Activated T-helper 1 cell treated with anti-CD3 and anti-CD28 coated beads, Interleukin-12 subunit alpha, Interleukin-12 subunit beta, Interleukin-2, Interleukin-4 antibody, amounts not matched to agents 30 ng/mL and 10 ng/mL and 1 ng/mL, durations not matched to agents 14 hours and 24 hours and 36 hours (primary cell): ENCODE measurements at regions not wholly inside any gene's neighbourhood (a gene's known extent, or its start where the extent isn't known, plus 50 kb on each side); places are given as distances from the start of the nearest gene placed in this dataset.

Experiments used
- DNase-seq: peaks from one replicate; pipeline ENCODE4 v3.0.0; 2021; ENCODE audit warnings: low spot score
- H3K27ac Mint-ChIP-seq: one replicate; pipeline ENCODE4 v1.8.0; 2021; ENCODE audit warnings: mild to moderate bottlenecking, mixed read lengths
- H3K27me3 Mint-ChIP-seq: one replicate; pipeline ENCODE4 v1.8.0; 2022; ENCODE audit warnings: mild to moderate bottlenecking, moderate library complexity, mixed read lengths; ENCODE audit not compliant: insufficient read depth
- H3K36me3 Mint-ChIP-seq: one replicate; pipeline ENCODE4 v1.8.0; 2021; ENCODE audit warnings: low read depth, mixed read lengths
- H3K4me1 Mint-ChIP-seq: one replicate; pipeline ENCODE4 v1.8.0; 2021; ENCODE audit warnings: low read depth, mixed read lengths
- H3K4me3 Mint-ChIP-seq: one replicate; pipeline ENCODE4 v1.8.0; 2021; ENCODE audit warnings: mild to moderate bottlenecking, moderate library complexity, mixed read lengths
- H3K9me3 Mint-ChIP-seq: one replicate; pipeline ENCODE4 v1.8.0; 2021; ENCODE audit warnings: mixed read lengths
- intact Hi-C: fragments of 100-400 bp; cut with micrococcal nuclease; formaldehyde crosslinking; loops from one replicate; pipeline ENCODE4 v1.15.1; 2024

DNA sequence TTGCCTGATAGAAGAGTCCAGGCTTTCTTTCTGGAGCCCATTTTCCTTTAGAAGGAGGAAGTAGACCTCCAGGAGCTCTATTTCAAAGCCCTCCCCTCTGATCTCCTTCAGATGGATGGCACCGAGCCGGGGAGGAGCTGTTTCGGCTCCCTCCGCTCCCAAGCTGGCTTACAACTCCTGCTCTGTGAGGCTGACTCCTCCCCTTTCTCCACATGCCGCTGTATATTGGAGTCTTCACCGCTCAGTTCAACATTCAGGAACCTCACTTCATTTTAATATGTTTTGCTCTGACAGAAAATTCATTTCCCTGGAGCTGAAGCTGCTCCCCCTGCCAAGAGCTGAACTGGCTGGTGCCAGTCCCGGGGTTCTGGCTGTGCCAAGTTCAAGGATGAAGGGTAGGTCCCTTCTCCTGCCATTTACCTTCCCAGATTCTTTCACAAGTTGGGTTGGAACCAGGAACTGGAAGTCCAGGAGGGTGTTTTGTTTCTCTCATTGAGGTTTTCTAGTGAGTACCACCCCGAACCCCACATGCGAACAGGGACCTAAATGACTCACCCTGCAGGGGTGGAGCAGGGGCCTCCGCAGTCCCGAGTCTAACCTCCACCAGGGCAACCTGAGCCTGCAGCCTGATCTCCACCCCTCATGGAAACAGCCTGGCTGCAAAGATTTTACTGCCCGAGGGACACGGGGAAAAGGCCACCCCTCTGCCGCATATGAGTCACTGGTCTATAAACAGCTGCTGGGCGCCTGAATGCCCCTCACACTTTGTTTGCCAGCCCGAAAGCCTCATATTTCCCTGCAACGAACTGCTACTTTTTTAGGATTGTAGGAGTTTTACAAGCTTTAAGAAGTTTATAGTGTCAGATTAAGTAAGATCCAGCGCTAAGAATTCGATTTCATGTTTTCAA lies 68.6 kb upstream of the FOXA2 start:
- H3K4me3 Mint-ChIP-seq, result no peak overlapping the region
- H3K9me3 Mint-ChIP-seq, result no peaks in the 10 kb centered on the region
- no peaks in the 10 kb centered on the region for H3K36me3 Mint-ChIP-seq
- no peaks in the 10 kb centered on the region for H3K4me1 Mint-ChIP-seq
- DNase-seq, result no peak
- intact Hi-C loops, result no loop called here
- no peak overlapping the region for H3K27ac Mint-ChIP-seq
- no peaks in the 10 kb centered on the region for H3K27me3 Mint-ChIP-seq

DNA sequence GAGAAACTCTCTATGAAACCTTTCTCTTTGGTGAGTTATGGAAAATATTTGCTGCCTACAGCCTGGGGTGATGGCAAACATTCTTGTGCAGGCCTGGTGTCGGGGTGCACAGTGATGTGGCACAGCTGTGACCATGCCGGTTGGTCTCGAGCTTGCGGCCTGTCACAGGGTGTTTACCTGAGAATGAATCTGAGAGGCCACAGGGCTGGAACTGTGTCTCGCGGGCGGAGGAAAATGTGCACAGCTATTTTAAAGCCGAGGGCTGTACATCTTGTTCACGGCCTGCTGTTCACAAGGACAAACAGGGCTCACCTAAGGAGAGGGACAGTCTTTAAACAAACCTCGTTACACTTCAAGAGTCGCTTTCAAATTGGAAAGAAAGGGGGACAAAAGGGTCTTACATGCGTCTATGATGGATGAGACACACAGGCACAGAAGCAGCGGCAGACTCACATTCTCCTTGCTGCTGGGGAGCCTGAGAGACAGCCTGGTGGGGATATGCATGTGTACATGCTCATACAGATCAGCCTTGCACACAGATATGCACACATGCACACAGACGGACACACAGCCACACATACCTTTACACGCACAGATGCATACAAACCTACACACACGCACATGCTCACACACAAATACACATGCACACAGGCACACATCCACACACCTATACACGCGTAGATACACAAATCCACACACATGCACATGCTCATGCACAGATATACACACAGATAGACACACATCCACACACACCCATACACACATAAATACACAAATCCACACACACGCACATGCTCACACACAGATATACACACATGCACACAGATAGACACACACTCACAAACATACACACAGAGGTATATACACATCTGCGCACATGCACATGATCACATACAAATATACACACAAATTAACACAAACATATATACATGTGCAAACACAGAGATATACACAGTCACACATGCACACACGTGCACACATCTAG lies 69.6 kb upstream of the FOXA2 start:
- H3K9me3 Mint-ChIP-seq, result no peaks in the 10 kb centered on the region
- no peak overlapping the region for H3K27ac Mint-ChIP-seq
- no peak for DNase-seq
- intact Hi-C loops, result no loop called here
- H3K4me1 Mint-ChIP-seq, result no peaks in the 10 kb centered on the region
- H3K36me3 Mint-ChIP-seq, result no peaks in the 10 kb centered on the region
- no peaks in the 10 kb centered on the region for H3K27me3 Mint-ChIP-seq
- H3K4me3 Mint-ChIP-seq, result no peak overlapping the region

DNA sequence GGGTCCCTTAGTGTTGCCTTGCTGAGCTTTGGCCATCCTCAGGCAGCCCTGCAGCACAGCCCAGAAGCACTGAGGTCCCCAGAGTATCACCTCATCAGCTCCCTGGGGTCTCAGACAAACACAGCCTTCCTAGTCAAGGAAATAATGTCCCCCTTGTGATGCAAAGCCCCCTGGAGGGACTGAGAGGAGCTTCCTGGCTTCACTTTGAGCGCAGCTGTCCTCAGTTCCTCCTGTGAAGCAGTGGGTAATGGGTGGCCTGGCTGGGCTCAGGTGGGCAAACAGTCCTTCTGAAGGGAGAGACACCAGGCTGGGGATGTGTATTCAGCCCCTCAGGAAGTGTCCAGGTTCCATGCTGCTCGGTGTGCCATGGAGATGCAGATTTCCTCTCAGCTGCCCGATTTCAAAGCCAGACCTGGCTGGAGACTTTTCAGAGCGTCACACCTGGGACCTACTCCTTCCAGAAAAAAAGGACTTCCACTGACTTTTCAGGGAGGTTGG lies 79.2 kb upstream of the FOXA2 start:
- intact Hi-C loops, result no loop called here
- no peaks in the 10 kb centered on the region for H3K27me3 Mint-ChIP-seq
- H3K4me3 Mint-ChIP-seq, result no peak overlapping the region
- DNase-seq, result no peak
- no peaks in the 10 kb centered on the region for H3K4me1 Mint-ChIP-seq
- no peaks in the 10 kb centered on the region for H3K36me3 Mint-ChIP-seq
- H3K27ac Mint-ChIP-seq, result no peak overlapping the region
- H3K9me3 Mint-ChIP-seq, result no peaks in the 10 kb centered on the region

DNA sequence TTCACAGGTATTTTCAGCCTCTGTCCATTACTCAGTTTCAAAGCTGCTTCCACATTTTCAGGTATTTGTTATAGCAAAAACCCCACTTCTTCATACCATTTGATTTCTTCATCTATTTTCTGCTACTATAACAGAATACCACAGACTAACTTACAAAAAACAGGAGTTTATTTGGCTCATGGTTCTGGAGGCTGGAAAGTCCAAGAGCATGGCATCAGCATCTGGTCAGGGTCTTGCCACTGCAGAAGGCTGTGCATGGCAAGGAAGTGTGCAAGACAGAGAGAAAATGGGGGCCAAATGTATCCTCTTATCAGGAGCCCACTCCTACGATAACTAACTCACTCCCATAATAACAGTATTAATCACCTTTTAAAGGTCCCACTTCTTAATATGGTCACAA lies 82.8 kb upstream of the FOXA2 start:
- Mint-ChIP-seq H3K9me3 (peaks cover 8% of the 10 kb centered on the region), H3K4me1 (no peaks in the 10 kb centered on the region), H3K4me3 (no peak overlapping the region), H3K27ac (no peak overlapping the region), H3K36me3 (no peaks in the 10 kb centered on the region), H3K27me3 (no peaks in the 10 kb centered on the region)
- no peak for DNase-seq
- intact Hi-C loops, result no loop called here

DNA sequence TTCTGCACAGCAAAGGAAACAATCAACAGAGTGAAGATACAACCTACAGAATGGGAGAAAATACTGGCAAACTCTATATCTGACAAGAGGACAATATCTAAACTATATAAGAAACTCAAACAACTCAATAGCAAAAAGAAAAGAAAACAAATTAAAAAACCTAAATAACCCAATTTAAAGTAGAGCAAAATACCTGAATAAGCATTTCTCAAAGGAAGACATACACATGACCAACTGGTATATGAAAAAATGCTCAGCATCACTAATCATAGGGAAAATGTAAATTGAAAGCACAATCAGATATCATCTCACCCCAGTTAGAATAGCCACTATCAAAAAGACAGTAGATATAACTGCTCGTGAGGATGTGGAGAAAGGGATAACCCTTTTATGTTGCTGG lies 87.8 kb upstream of the FOXA2 start:
- Mint-ChIP-seq H3K36me3 (no peaks in the 10 kb centered on the region), H3K9me3 (peaks cover 8% of the 10 kb centered on the region), H3K27me3 (no peaks in the 10 kb centered on the region), H3K4me3 (no peak overlapping the region), H3K4me1 (no peaks in the 10 kb centered on the region), H3K27ac (no peak overlapping the region)
- no peak for DNase-seq
- intact Hi-C loops, result no loop called here

DNA sequence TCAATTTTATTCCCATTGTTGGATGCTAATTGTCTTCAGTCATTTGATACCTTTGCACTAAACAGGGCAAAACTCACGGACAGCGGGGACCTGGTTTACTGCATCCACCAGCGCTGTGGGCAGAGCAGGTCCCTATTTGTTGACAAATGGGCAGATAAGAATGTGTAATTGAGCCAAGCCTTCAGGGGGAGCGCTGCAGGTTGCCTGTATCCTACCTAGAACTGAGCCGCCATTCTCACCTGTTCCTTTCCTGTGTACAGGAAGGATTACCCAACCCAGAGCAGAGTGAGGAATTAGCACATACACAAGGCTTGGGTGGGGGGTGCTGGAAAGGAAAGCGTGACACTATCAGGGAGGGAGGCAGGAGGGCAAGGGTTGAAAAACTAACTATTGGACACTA lies 89.1 kb upstream of the FOXA2 start:
- Mint-ChIP-seq H3K4me3 (no peak overlapping the region), H3K9me3 (peaks cover 8% of the 10 kb centered on the region), H3K27ac (no peak overlapping the region), H3K27me3 (no peaks in the 10 kb centered on the region), H3K36me3 (no peaks in the 10 kb centered on the region), H3K4me1 (no peaks in the 10 kb centered on the region)
- DNase-seq, result no peak
- intact Hi-C loops, result no loop called here

DNA sequence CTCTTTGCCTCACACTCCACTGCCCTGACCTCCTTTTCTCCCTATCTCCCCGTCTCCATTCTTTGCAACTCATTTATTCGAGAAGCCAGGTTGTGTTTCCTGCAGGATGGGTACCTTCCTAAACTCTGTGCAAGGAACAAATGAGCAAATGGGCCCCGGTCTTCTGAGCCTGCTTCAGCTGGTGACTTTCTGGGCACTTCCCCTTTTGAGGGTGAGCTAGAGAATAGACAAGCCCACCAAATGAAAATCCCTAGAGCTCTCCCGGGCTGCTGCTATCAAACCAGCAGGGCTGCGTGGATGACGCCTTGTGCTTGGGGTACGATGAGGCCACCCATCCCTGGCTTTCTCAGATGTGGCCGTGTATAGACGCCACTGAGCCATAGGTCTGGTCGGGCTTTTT lies 91.0 kb upstream of the FOXA2 start:
- intact Hi-C loops, result no loop called here
- Mint-ChIP-seq H3K27ac (no peak overlapping the region), H3K9me3 (peaks cover 6% of the 10 kb centered on the region)

DNA sequence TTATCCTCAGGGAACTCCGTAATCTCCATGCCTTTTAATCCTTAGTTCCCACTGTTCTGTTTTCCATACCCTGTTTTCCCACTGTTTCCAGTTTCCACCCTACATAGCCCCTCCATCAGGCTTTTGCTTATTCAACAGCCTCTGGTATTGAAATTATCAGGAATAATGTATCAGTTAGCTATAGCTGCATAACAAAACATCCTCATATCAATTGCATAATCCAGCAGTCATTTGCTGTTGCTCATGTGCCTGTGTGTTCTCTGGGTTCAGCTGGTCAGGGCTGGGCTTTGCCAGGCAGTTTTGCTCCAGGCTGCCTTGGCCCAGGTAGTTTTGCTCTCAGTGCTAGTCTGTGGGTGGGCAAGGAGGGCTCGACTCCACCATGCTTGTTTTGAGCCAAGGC lies 94.3 kb upstream of the FOXA2 start:
- H3K36me3 Mint-ChIP-seq, result no peaks in the 10 kb centered on the region
- H3K4me3 Mint-ChIP-seq, result no peak overlapping the region
- peaks cover 6% of the 10 kb centered on the region for H3K9me3 Mint-ChIP-seq
- no peak for DNase-seq
- no peaks in the 10 kb centered on the region for H3K4me1 Mint-ChIP-seq
- intact Hi-C loops, result no loop called here
- H3K27ac Mint-ChIP-seq, result no peak overlapping the region
- no peaks in the 10 kb centered on the region for H3K27me3 Mint-ChIP-seq

More for the DNA sequence above, 91.0 kb upstream of the FOXA2 start:
- no peak for DNase-seq
- Mint-ChIP-seq H3K4me3 (no peak overlapping the region), H3K36me3 (no peaks in the 10 kb centered on the region), H3K4me1 (no peaks in the 10 kb centered on the region), H3K27me3 (no peaks in the 10 kb centered on the region)

DNA sequence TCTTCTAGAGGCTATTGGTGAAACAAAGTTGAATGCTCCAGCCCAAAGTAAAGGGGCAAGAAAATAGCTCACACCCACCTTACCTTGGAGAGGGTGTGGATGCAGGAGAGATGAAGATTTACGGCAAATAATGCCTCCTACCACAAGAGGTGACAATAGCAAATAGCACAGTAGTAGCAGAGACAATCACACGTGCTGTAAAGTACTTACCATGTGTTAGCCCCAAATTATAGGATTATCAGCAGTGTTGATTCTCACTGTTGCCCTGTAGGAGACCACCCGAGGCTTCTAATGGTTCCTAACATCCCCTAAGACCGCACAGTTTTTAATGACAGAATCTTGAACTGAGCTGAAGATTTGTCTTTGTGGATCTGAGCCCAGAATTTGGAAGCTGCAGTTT lies 94.8 kb upstream of the FOXA2 start:
- Mint-ChIP-seq H3K27me3 (no peaks in the 10 kb centered on the region), H3K4me1 (no peaks in the 10 kb centered on the region), H3K36me3 (no peaks in the 10 kb centered on the region), H3K4me3 (no peak overlapping the region), H3K9me3 (peaks cover 6% of the 10 kb centered on the region), H3K27ac (no peak overlapping the region)
- DNase-seq, result no peak
- intact Hi-C loops, result no loop called here

DNA sequence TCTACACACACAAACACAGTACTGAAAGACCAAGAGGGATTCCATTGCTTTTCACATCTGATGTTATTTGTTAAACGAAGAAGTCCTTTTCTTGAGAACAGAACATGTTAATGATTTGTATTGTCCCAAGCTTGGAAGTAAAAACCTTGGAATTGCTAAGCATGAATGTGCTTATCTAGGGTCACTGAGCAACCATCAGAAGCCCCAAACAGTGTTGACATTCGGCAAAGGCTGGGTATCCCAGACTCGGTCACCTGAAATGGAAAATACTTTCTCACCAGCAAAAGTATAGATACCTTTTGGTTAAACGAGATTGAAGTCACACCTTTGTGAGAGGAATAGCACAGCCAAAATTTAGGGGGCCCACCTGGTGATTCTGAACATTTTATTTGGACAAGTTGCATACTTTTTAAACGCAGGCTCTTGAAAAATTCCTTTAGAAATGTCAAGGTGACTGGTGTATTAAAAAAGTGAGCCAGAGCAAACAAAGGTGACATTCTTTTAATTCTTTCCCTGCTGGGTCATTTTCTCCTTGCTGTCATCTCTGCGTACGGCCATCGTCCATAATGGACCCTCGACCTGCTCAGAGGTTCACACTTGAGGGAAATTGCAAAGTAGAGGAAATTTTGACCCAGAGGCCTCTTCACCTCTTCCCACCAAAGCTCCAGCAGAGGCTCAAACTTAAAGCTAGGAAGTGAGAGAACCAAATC lies 95.8 kb upstream of the FOXA2 start:
- intact Hi-C loops, result no loop called here
- Mint-ChIP-seq H3K27me3 (no peaks in the 10 kb centered on the region), H3K27ac (no peak overlapping the region), H3K36me3 (no peaks in the 10 kb centered on the region), H3K4me1 (no peaks in the 10 kb centered on the region), H3K4me3 (no peak overlapping the region), H3K9me3 (peaks cover 6% of the 10 kb centered on the region)
- no peak for DNase-seq

DNA sequence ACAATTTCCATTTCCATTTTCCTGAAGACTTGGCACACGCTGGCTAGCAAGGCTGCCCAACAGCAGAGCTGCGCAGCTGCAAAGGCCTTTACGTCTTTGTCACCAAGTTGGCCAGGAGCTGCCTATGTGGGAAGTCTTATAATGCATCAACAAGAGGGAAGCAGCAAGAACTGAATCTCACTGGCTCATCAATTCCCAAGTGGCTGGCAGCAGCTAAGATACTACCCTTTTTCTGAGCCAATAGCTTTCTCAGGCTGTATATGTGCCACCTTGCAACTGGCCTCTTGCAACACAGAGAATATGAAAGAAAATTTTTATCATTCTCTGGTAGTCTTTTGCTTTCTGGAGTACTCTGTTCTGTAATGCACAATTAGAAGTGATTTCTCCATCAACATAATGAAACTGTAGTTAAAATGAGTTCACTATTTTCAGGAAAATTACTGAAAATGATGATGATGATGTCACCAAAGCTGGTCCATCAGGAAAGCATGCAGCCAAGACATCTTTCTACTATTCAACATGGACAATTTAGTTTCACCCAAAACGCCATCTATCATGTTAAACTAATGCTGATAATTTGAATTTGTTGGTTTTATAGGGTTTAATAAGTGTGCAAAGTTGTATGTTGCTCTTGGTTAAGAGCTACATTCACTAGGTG lies 97.3 kb upstream of the FOXA2 start:
- H3K4me1 Mint-ChIP-seq, result no peaks in the 10 kb centered on the region
- intact Hi-C loops, result no loop called here
- H3K27me3 Mint-ChIP-seq, result no peaks in the 10 kb centered on the region
- no peaks in the 10 kb centered on the region for H3K36me3 Mint-ChIP-seq
- DNase-seq, result no peak
- no peak overlapping the region for H3K27ac Mint-ChIP-seq
- H3K4me3 Mint-ChIP-seq, result no peak overlapping the region
- H3K9me3 Mint-ChIP-seq, result peaks cover 6% of the 10 kb centered on the region

DNA sequence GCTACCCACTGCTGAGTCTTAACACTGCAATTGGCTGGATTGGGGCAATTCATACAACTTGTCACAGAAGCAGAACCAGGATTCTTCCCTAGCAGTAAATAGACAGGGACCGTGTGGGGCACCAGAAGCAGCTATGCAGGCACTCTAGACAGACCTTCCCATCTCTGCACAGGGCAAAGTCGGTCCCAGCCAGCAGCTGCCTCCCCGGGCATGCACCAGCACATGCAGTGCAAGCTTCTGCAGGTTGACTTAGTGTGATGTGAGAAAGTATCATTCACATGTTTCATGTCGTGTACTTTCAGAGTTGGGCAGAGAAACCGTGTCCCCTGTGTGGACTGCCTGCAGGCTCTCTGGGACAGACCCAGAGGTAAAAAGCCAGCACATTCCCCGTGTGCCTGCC lies 98.0 kb upstream of the FOXA2 start:
- no peak overlapping the region for H3K27ac Mint-ChIP-seq
- intact Hi-C loops, result no loop called here
- peaks cover 6% of the 10 kb centered on the region for H3K9me3 Mint-ChIP-seq
- no peaks in the 10 kb centered on the region for H3K27me3 Mint-ChIP-seq
- no peaks in the 10 kb centered on the region for H3K36me3 Mint-ChIP-seq
- DNase-seq, result no peak
- no peak overlapping the region for H3K4me3 Mint-ChIP-seq
- H3K4me1 Mint-ChIP-seq, result no peaks in the 10 kb centered on the region
